OCI-M2 (cell line): ENCODE measurements at regions not wholly inside any gene's neighbourhood (a gene's known extent, or its start where the extent isn't known, plus 50 kb on each side); places are given as distances from the start of the nearest gene placed in this dataset.

Source experiments
- DNase-seq: peaks from one replicate; lab custom pipeline; 2025; ENCODE audit not compliant: unreplicated experiment; lab: John Stamatoyannopoulos, UW

GRCh38 chr10:78868861-78869260 is 199.9 kb upstream of the ZMIZ1 start:
- DNase-seq: no peak

DNA sequence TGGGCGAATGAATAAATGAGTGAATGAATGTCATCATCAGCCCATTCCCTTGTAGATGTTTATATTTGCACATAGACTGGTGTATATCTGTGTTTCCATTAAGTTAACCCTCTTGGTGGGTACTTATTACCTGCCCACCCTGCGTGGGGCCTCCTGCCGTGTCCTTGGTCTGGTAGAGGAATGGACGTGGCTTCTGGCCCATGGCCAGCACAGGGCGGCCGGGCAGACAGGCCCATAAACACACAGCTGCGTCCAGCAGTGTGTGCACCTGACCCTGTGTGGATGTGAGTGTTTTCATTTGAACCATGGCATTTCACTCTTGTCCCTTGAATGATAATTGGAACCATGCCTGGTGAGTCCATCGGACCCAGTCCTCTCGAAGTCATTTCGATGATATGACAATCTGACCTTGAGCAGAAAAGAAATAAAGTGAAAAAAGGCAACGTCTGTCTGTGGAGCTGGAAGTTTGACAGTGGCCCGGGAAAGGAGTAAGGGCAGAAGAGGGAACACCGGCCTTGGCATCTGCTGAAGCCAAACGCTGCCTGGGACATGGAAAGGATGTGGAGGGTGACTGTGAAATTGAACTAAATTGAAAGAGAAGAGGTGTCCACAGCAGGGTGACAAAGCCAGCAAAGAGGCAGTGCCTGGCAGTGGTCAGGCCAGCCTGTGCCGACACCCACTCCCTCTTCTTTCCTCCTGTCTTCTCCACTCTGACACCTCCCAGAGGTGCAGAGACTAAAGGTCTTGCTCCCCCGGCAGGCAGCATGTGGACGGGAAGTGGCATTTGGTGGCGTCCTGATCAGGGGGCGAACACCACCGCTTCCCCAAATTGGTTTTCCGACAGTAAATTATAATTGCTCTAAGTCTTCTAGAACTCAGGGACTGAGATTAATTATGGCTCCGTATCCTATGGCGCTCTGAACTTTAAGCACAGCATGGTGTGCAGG is 199.0 kb upstream of the ZMIZ1 start:
- DNase-seq: no peak

DNA sequence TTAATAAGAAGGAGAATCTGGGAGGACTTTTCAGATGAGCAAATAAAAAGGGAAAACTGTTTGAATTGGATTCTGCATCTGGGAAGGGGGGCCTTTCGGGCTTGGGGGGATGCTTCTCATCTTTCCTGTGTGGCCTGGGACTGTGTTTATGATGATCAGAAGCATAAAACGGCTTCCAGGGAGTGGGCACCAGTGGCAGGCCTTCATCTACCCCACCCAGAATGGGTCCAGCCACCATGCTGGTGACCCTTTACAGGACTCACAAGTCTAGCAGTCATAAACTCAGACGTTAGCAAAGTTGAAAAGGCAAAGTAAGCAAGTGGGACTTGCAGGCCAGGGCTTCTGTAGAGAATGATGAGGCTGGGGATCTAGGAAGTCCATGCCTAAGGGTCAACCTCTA is 198.3 kb upstream of the ZMIZ1 start:
- DNase-seq: no peak

DNA sequence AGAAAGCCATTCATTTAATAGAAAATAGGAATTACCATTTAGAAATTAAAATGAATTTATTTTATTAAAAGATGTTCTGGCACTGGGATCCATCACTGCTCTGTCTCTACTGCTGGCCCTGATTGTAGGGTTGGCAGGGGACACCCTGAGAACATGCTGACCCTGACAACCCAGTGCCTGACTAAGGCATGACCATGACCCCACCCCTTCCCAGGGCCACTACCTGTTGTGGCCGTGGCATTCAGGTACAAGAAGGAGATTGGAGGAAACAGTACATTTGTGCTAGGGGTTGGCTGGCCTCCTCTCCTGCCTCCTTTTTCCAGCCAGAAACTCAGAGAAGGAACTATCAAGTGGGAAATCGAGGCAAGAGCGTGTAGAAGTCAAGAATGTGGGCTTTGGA is 197.0 kb upstream of the ZMIZ1 start:
- no peak for DNase-seq

GRCh38 chr10:78873413-78873812 is 195.4 kb upstream of the ZMIZ1 start:
- no peak for DNase-seq

DNA sequence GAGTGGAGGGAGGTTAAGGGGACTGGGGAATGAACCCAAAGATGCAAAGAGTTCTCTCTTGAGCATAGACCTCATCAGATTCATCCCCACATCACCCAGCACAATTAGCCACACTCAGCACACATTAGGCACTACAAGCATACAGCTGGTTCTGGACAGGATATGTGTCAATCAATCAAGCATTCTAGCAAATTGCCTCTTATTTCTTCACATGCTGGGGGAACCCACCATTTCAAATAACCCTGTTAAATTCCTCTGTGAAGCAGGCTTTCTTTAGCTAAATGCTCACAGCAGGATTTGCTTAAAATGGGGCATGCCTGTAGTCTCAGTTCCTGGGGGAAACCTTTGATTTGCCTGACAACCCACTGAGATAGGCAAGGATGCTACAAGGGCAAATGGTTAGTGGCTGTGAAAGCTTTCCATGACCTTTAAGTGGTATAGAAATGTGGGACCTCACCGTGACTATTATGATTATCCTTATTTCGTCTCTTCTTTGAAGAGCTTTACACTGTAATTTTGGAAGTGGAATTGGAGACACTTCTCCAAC is 193.4 kb upstream of the ZMIZ1 start:
- DNase-seq: no peak

- no peak for DNase-seq
Observed at GRCh38 chr10:78875932-78876331, 192.8 kb upstream of the ZMIZ1 start.

DNA sequence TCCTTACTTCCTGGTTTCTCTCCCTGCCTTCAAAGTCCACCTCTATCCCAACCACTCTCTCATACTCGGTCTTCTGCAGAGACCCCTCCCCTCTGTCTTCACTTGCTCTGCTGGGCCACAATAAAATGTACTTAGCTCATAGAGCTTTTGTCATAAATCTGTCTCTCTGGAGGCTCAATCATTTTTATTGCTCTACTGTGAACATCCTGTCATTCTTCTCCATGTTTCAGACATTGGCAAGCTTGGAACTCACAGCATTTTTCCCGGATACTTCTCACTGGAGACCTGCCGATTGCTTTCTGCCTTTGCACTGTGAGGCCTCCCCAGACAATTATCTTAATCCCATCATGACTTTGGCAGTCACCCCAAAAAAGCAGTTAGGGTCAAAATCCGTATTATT is 192.3 kb upstream of the ZMIZ1 start:
- no peak for DNase-seq

- DNase-seq: no peak
Observed at GRCh38 chr10:78879621-78880020, 189.1 kb upstream of the ZMIZ1 start.

GRCh38 chr10:78886129-78886528 is 182.6 kb upstream of the ZMIZ1 start:
- no peak for DNase-seq

DNA sequence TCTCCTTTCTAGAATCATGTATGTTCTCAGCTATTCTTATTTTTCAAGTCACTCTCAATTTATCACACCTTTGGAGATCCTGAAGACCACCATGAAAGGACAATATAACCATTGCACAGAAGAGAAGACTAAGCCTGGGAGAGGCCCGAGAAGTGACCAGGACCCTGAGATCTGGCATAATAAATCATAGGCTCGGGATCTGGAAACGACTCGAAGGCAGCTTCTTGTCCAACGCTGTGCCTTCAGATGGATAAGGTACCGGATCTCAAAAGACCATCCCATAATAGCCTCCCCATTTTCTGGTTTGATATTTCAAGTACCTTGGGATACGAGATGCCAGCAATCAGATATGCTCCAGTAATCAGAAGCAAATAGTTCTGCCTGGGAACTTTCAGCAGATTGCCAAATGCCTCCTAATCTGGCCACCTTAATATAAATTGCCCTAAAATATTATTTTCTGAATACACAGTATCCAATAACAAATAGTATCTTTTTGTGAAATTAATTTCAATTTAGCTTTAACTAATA is 179.2 kb upstream of the ZMIZ1 start:
- DNase-seq: no peak

- DNase-seq: no peak
Observed at GRCh38 chr10:78890506-78890905, 178.3 kb upstream of the ZMIZ1 start.

DNA sequence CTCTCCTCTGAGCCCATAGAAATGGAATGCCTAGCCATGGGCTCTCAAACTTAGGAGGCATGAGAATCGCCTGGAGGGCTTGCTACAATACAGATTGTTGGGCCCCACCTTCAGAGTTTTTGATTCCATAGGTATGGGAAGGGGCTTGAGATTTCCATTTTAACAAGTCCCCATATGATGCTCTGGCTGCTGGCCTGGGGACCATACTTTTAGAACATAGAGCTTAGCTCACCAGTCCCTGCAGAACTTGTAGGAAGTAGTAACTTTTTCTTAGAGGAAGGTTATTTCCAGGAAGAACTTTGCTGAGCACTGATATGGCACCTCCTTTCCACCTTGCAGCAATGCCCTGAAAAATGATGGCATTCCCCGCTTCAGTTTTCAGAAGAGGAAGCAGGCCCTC is 177.0 kb upstream of the ZMIZ1 start:
- no peak for DNase-seq

DNA sequence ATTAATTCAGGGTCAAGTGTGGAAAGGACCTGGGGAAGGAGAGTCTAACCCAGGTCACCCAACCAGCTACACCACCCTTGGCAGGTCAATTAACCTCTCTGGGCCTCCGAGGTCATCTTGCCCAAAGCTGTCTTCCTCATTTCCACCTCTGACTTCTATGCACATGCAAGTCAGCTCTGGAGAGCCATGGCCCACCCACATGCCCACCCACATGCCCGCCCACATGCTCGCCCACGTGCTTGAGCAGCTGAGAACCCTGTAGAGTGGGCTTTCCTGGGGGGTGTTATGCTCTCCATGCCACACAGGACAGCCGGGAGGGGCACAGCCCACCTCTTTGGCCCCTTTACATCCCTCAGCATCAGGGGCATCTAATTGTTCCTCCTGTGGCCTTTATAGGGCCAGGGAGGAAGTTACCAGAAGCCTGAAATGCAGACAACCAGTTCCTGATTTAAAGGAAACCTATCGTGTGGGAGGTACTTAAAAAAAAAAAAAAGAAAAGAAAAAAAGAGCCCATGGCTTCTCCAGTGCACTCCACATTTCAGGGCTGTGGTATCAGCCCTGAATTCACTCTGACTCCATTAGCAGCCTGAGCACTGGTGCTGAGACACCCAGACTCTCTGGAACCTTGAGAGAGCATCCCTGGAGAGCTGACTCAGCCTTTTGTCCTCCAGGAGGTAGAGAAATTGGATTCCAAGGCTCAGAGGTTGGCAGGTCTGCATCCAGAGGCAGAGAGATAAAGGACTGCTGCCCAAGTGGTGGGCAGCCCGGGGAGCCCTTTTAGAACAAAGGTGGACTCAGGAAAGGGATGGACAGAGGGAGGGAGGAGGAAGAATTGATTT is 176.2 kb upstream of the ZMIZ1 start:
- DNase-seq: no peak

DNA sequence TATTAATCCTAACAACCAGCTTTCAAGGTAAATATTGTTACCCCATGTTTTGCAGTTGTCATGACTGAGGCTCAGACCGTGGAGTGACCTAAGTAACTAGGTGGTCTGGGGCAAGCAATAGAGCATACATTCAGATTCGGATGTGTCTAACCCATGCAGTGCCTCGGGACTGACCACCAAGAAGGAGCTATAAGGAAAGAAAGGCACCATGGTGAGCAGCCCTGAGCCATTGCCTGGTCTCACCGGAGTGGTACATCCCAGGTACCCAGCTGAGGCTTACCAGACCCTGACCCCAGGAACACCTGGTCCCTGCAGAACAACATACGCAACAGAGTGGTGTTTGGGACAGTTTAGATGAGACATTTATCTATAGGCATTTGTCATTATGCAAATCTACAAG is 175.5 kb upstream of the ZMIZ1 start:
- no peak for DNase-seq

- no peak for DNase-seq
Observed at GRCh38 chr10:78894089-78894840, 174.5 kb upstream of the ZMIZ1 start.

DNA sequence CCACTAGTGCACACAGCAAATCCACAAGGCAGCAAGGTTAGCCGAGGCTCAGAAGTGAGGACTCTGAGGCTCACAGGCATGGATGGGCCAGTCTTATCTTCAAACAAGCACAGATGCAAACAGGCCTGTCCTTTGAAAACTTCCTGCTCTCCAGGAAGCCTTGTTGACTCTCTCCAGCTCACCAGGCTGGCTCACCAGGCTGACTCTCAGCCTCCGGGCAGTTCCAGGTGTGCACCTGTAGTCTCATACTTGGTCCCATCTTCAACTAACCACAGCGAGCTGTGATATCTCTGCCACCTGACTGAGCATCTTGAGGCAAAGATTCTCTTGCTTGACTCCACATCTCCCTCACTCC is 173.9 kb upstream of the ZMIZ1 start:
- no peak for DNase-seq

- no peak for DNase-seq
Observed at GRCh38 chr10:78895469-78895868, 173.3 kb upstream of the ZMIZ1 start.

- DNase-seq: no peak
Observed at GRCh38 chr10:78896159-78896928, 172.4 kb upstream of the ZMIZ1 start.
